ENCODE measurements at regions not wholly inside any gene's neighbourhood (a gene's known extent, or its start where the extent isn't known, plus 50 kb on each side); places are given as distances from the start of the nearest gene placed in this dataset.
"Not testable (repeated sequence)": the region's sequence is repeated elsewhere in the genome, so short reads cannot be mapped to it uniquely, and the experiment has no call there.

DNA sequence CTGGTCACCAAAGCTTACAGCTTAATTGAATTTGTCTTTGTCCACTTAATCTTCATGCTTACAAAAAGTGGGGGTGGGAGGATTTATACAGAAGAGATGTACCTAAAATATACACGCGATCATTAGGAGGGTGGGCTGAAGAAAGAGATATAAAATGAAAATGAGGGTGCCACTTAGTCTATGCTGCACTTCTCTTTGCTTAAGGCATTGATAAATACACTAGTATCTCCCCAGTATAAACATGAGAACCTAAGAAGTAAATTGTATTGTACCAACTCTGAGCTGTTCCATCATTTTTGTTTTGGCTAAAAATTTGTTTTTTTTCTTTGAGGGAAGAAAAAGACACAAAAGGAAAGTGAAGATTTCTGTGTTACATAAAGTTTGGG is 170.8 kb upstream of the ZNF217 start:
- no peak for DNase-seq

DNA sequence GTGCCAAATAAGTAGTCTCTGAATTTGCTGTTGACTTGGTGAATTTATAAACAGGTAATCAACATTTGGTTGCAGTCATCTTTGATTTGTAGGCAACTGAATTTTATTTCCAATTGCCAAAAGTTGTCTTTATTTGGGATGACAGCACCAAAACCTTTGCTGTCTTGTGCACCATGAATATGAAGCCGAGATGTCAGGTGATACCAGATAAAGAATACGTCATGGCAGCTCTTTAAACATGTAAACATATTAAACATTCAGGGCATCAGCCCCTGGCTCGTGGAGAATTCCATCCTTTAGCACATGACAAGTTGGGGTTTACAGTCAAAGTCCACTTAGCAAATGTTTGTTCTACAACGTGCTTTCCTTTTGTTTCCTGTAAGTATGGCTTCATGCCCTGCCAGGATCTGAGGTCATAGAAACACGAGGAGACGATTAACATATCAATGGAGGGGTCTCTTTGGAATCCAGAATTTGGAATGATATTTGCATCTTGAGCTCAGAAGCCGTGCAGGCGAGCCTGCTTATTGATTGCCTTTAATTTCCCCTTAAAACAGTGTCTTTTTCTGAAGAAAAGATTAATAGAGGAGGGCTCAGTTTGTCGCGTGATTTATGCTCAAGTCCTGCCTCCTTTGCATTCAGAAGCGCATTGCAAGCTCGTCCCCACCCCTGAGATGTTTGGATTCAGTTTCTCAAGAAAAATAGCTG is 170.2 kb upstream of the ZNF217 start:
- peak; percentile 44 for DNase-seq

DNA sequence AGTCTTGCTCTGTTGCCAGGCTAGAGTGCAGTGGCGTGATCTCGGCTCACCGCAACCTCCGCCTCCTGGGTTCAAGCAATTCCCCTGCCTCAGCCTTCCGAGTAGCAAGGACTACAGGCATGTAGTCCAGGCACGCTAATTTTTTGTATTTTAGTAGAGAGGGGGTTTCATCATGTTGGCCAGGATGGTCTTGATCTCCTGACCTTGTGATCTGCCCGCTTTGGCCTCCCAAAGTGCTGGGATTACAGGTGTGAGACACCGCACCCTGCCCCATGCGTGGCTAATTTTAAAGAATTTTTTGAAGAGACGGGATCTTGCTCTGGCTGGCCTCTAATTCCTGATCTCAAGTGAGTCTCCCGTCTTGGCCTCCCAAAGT is 168.8 kb upstream of the ZNF217 start:
- DNase-seq = not testable (repeated sequence)

DNA sequence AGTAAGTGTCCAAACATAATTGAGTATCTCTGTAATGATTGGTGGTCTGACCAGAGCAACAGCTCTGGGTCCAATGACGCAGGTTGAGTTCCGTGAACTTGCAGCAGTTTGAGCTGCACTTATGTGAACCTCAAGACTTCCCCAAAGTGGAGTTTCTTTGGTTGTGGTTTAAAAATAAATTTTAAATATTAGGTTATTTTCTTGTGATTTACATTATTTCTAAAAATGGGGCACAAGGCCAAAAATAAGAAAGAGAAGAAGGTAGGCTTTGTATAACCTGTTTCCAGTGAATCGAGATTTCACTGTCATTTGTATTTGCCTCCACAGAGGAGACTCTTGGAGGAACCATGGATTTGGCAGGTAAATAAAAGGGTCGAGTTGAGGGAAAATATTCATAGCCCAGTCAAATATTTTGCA is 166.4 kb upstream of the ZNF217 start:
- DNase-seq = no peak

DNA sequence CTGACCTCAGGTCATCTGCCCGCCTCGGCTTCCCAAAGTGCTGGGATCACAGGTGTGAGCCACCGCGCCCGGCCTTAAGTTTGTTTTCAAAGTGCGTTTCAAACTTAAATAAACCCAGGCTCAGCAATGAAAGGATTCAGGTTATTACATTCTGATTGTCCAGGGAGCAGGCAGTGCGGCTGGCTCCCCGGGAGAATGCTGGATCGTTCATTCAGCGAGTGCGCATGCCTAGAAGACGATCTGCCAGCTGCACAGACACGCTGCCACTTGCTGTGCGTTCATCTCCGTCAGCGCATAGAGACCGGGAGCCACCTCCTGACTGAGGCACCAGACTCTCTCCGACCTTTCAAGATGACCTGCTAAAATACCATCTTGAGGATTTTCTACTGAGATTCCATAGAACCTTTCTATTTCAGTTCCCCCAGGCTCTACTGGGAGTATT is 163.9 kb upstream of the ZNF217 start:
- DNase-seq = no peak

DNA sequence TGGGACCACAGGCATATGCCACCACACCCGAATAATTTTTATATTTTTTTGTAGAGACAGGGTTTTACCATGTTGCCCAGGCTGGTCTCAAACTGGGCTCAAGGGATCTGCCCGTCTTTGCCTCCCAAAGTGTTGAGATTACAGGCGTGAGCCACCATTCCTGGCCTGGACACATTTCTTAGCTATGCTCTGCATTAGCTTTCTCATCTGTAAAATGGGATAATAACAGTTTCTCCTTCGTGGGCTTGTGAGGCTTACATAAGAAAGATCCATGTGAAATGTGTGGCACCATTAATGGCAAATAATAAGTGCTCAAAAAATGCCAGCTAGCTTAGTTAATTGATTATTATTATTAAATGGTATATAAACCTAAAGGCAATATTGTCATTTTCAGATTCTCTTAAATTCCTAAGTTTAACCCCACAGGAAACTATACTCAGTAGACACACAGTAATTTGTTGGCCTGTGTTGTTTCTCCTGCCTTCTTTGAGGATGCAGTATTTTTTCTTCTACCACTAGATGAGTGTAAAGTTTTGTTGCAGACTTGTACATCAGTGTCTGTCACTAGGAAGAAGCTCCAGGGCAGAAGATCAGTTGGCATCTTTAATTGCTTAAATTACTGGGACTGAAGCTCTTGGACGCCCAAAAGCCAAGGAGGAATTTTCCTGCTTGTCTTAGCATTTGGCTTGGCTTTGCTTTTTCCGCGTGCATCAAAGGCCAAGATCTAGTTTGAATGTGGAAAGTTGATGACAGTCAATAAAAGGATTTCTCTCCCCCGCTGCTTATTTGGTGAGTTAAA is 162.3 kb upstream of the ZNF217 start:
- DNase-seq = no peak

DNA sequence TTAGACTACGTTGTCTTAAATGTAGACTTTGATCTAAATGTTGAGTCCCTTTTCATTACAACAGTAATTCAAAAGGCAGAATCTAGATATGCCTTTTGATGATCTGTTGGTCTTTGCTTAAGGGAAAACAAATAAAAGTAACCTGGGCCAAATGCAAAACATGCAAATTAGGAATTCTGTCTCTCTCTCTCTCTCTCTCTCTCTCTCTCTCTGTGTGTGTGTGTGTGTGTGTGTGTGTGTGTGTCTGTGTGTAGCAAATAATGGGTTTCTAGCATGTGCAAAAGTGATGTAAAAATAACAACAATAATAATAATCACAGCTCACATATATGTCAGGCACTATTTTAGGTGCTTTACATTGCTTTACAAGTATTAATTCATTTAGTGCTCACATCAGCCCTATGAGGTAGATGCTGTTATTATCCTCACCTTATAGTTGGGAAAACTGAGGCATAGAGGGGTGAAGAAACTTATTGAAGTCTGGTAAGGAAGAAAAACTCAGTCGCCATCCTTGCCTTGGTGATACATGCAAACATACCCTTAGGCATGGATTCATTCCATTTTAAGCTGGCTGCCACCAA is 160.3 kb upstream of the ZNF217 start:
- no peak for DNase-seq

DNA sequence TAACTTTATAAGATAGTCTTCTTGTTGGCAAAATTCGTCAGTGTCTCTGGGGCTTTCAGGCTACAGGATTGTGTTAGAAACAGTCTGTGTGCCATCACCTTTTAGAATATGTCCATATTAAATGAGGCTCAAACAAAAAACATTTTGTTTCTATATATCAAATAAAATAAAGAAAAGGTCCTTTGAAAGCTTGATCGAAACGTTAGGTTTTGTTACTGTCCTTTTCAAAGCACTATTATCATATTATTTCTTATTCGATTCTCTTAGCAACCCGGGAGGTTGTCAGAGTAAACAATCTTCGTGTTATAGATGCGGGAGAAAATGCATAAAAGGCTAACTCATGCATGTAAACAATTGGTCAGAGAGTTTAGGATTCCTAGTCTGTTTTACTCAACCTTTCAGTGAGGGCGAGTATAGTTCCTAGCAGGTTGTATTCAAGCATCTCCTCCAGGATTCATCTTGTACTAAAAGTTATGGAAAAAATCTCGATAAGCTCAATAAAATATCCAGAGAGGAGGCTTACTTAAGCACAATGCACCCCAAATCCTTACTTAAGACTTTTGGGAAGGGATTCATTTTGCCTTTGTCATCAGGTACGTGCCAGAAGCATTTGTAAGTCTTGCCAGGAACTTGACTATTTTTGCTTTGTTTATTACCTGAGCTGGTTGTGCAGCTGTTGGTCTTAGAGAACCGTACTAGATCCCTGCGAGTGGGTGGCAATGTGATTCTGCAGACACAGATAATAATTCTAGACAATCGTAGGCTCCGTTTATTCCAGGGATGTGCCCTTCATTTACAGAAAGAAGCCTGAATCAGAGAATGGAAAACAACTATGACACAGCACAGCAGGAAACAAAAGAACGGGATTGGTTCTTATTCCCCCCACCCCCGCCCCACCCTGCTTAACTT is 159.6 kb upstream of the ZNF217 start:
- peak; percentile 41 for DNase-seq

DNA sequence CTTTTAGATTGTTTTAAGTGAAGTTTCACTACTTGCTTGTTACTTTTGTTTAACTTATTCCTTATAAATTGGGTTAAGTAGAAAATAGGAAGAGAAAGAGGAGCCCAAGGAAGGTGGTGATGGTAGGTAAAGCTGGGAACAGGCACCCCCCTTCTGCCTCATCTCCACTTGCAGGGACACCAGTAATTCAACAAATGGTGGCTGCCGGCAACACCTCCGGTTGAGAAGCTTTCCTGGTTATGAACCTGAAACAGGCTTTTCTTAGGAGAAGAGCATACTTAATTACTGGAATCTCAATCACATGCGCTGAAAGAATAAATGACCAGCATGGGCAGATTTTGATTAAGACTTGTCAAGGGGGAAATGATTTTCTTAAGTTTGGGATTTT is 158.9 kb upstream of the ZNF217 start:
- DNase-seq = no peak

DNA sequence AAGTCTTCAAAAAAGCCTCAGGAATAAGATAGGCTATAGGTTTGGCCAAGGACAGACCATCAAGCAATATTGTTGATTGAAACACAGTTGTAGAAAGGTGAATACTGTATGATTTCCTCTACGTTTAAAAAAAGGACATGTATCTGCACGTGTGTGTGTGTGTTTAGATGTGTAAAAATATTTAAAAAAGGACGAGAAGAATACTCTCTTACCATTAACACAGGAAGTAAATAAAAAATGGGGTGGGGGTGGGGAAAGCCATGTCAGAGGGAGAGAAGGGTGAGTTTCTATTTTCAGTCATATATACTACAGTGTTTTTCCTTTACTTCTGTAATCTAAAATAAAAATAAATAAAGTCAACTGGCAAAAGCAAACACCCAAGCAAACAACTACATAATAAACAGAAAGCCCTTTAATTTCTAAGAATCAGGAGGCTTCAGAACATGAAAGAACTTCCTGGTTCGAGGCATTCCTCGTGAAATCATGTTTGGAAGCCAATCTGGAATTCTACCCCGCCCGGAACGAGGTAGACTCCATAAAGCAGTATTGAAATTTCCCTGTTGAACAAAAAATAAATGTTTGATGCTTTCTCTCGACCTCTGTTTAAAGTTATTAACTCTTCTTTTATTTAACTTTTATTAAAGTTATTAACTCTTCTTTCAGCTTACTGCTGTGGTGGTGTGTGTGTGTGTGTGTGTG is 158.1 kb upstream of the ZNF217 start:
- no peak for DNase-seq

DNA sequence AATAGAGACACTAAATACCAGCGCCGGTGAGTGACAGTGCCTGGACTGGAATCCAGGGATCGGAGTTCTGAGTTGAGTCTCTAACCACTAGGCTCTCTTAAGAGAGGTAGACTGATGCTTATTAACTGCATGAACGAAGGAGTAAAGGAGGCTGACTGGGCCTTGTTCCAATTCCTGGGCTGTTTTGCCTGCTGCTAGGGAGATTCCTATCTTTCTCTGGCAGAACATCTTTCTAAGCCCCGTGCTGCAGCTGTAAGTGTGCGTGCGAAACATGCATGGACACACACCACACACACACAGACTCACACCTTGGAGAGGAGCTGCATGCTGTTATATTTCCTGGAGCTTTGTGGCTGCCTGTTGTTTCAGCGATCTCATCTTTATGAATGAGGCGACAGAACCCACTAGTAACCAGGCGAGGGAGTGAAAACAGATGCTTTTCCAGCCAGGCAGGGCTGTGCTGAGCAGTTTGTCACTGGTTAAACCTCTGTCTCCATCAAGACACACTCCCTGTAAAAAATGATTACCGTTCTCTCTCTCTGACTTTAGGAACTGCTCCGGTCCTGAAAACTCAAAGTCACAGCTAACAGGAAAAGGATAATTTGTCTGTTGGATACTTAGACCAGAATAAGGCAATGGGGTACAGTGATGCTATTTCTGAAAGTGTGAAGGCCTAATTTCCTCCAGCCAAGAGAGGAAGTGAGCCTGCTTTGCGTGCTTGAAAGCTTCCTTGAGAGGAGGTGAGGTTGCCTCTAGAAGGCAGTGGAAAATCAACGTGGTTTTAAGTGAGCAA is 157.4 kb upstream of the ZNF217 start:
- DNase-seq = peak; percentile 97

DNA sequence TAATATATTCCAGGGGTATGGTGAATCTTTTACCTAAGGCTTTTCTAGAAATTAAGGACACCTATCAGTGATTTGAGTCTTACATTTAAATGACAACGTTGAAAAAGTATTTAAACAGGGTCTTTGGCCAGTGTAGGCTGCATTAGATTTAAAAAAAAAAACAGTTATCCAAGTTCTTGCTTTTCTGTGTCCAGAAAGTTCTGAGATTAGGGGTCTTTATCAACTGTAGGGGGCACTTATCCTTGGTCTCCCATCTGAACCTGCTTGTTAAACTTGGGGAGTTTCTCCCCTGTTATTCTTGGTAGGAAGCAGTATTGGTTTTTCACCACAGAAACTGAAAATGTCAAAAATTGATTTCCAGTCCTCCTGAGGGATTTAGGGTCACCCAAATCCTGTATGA is 155.9 kb upstream of the ZNF217 start:
- no peak for DNase-seq

DNA sequence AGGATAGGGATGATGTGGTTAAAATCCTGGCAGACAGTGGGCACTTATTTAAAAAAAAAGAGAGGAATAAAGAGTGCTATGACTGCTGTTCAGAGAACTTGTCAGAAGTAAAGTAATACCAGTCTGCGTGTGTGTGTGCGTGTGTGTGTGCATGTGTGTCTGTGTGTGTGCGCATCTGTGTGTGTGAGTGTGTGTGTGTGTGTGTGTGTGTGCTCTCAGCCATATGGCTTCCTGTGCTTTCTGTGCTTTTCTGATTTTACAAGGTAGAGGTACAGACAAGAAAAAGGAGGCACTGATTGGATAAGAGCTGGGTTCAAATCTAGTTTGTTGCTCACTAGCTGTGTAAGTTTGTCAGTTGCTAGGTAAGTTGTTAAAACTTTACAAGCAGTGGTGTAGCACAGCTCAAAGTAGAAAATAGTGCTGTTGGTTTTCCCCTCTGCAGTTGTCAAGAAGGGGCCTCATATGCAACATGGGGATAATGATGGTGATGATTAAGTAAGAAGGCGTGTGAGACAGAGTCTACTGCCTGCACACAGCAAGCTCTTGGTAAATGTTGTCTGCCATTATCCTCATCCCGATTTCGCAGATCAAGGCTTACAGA is 155.3 kb upstream of the ZNF217 start:
- DNase-seq = peak; percentile 90

DNA sequence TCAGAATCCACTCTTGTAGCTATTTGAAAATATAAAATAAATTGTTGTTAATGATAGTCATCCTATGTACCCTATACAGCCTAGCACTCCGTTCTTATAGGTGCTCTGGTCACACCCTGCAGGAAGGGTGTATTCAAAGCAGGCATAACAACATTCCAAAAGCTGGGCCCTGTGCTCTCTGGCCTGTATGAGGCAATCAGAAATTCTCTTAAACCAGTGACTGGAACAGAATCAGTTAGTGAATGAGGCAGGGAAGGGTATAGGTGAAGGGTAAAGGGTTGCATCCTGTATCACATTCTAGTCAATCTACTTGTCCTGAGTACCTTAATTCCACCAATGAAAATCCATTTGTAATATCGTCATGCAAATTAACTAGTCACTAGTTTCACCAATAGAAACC is 154.5 kb upstream of the ZNF217 start:
- no peak for DNase-seq

DNA sequence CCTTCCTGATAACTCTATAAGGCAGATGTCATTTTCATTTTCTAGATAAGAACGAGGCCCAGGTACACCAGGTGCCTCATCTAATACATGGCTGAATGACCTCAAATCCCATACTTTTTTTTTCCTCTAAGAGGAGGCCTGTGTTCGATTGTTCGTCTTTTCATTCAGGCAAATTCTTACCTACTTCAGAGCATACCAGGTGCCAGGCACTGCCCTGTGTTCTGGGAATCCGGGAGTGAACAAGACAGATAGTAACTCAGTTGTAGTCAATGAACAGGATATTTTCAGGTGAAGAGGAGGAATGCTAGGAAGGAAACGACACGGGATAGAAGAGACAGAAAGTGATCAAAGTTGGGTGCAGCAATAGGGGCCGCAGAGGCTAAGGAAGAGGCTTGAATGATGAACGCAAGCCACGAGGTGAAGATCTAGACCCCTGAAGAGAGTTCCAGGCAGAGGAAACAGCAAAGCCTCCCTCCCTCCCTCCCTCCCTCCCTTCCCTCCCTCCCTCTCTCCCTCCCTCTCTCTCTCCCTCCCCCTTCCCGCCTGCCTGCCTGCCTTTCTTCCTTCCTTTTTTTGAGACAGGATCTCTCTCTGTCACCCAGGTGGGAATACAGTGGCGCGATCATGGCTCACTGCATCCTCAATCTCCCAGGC is 150.1 kb upstream of the ZNF217 start:
- DNase-seq = no peak

DNA sequence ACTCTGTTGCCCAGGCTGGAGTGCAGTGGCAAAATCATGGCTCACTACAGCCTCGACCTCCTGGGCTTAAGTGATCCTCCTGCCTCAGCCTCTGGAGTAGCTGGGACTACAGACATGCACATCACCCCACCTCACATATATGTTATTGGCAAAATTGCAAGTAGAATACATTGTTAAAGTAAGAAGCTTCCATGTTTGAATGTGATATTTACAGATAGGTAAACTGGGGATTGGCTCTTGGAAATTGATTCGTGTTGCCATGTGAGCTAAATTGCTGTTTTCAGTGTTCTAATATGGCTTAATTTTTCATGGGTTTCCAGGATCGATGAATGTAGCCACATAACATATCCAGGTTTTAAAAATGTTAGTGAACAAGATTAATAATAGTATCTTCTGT is 149.0 kb upstream of the ZNF217 start:
- no peak for DNase-seq

DNA sequence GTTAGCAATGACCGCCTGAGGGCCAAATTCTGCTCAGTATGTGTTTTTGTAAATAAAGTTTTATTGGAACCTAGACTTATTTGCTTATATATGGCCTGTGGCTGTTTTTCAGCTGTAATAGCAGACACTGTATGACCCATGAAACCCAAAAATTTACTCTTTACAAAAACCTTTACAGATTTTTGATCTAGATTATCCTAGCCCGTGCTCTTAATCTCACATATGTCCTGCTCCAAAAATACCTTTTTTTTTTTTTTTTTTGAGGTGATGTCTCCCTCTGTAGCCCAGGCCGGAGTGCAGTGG is 148.0 kb upstream of the ZNF217 start:
- no peak for DNase-seq

DNA sequence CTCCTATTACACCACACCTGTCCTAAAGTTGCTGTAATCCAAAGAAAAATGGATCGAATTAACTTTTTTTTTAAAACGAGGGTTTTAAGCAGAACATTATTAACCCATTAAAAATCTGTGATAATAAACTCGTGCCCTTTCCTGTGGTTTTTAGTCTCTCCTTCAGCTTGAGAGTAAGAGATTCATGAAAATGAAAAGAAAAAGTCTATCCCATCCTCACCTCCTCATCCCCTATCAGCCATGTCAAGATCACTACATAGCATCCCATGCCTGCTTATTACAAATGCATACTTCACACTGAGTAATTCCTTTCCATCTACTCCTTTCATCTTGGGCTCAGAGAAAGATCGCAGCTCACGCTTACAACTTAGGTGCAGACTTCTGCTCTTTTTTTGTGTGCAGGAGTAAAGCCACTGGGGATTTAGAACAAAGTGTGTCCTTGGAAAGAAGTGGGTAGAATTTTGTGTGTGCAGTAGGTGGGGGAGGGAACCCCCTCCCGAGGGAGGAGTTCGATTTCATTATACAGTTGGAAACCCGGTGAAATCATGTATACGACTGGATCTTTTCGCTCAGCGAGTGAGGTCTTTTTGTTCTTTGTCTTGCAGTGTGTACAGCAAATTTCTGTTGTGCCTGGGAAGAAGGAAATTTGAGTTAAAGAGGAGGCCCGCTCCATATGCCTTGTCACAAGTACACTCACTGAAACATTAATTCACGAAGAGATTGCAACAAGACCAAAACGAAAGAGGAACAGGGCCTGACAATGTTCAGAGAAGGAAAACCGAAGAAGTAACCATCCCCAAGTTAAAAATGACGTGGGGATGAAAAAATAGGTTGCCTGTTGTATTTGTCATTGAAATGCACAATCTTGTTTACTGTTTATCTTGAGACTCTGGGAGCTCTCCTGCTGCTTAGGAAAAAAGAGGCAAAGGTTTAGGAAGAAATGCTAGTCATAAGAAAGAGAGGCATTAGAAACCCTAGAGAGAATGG is 146.5 kb upstream of the ZNF217 start:
- DNase-seq = peak; percentile 62

DNA sequence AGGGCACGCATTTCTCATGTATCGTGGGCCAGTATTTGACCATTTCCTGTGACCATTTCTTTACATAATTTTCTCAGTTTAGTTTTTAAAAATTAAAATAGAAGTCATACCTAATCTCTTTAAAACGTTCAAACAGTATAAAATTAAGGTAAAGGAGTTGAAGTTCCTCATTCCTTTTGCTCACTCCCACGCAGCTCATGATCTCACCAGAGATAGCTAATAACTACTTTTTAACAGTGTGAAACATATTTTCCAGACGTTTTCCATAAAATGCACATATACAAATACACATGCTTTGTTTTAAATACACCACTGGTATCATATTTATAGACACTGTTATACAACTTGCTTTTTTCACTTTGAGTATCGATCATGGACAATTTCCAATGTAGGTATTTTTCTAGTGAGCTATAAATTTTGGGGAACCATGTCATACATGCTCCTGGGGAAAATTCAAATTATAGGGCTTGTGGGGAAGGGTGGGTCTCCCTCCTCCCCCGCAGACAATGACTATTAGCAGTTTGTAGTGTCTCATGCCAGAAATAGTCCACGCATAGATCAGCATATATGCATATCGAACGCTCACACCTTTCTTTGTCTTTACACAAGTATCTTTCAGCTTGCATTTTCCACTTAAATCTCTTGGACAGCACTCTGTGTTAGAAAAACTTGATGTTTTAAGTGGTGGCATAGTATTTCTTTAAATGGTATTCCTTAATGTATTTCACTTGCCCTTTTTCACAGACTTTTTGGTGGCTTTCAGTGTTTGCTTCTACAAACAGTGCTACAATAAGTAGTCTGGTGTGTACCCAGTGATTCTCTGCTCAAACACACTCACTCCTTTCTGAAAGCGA is 145.5 kb upstream of the ZNF217 start:
- peak; percentile 71 for DNase-seq

Data from fibroblast of skin of right biceps (primary cell).